ENCODE measurements at regions not wholly inside any gene's neighbourhood (a gene's known extent, or its start where the extent isn't known, plus 50 kb on each side); places are given as distances from the start of the nearest gene placed in this dataset.
A peak's percentile ranks its signal among the peaks of the same experiment; 100 is the strongest.
"Not testable (repeated sequence)": the region's sequence is repeated elsewhere in the genome, so short reads cannot be mapped to it uniquely, and the experiment has no call there.

GRCh38 chr15:31433091-31433490, 106.5 kb downstream of the KLF13 start:
- DNase-seq (ENCODE audit: extremely low read depth in 1 of 2, low read depth in 1 of 2) = no peak

DNA sequence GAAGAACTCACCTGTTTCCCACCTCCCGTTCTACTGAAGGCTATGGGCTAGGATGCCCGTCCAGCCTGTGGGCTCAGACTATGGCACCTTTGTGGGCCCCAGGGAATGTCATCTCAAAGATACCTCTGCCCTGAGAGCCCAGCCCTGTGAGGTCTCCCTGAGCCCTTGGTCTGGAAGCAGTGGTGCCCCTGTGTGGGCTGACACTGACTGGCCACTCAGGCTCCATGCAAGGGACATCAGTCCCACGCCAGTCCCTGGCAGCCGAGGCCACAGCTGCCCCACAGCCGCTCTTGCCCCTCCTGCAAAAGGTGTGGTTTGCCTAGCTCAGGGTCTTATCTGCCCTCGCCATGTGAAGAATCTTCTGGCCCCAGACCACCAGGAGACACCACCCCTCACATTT, 106.9 kb downstream of the KLF13 start:
- no peak for DNase-seq (ENCODE audit: extremely low read depth in 1 of 2, low read depth in 1 of 2)

GRCh38 chr15:31434275-31434587, 107.6 kb downstream of the KLF13 start:
- DNase-seq (ENCODE audit: extremely low read depth in 1 of 2, low read depth in 1 of 2) = no peak

DNA sequence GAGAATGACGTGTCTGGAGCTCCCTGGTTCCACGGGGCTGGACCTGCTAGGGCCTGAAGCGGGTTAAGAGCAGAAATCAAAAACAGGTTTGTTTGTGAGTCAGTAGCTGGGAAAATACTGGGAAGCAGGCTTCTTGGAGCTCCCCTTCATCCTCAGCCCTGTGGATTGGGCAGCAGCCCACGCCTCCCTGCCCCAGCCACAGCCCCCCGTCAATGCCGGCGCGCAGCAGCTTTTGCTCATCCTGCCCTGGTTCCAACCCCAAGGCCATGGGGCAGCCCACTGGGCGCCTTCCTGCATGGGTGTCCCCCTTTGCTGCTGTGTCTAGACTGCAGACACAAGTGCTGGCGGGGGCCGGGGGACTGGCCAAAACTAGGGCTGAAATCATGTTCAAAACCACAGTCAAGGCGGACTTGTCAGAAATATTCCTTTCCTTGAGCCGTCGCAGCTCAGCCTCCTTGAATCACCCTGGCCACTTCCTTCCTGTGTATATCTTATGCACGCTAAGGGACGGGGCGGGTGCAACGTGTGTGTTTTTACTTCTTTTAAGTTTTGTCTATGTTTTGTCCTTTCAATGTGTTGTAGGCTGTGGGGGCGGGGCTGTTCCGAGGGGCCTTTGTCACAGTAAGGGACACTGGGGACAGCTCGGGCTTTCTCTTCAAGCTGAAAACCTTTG, 108.1 kb downstream of the KLF13 start:
- DNase-seq (ENCODE audit: extremely low read depth in 1 of 2, low read depth in 1 of 2) = peak; percentile 76 to 87

- peak; percentile 72 to 91 for DNase-seq (ENCODE audit: extremely low read depth in 1 of 2, low read depth in 1 of 2)
These were observed 108.8 kb downstream of the KLF13 start for GRCh38 chr15:31435261-31435911.

- peak in 1 of 2 donors; percentile 56 for DNase-seq (ENCODE audit: extremely low read depth in 1 of 2, low read depth in 1 of 2)
These were observed 109.4 kb downstream of the KLF13 start for GRCh38 chr15:31435912-31436628.

DNA sequence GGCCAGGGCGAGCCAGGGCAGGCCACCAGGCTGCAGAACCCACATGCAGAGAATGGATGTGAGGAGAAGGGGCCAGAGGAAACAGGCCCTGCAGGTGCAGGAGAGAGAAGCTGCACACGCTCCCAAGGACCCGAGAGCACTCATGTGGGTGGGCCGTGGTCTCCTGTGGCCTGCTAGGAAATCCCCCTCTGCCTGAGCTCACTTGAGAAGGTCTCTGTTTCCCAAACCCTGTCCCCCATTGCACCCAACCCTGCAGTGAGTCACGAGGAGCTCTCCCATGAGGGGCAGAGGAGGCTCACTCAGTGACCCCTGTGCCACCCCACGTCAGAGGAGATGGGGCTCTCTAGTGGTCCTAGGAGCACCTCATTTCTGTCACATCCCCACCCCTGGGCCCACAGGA, 111.1 kb downstream of the KLF13 start:
- peak in 1 of 2 donors; percentile 91 for DNase-seq (ENCODE audit: extremely low read depth in 1 of 2, low read depth in 1 of 2)

- DNase-seq (ENCODE audit: extremely low read depth in 1 of 2, low read depth in 1 of 2) = no peak
These were observed 112.1 kb downstream of the KLF13 start for GRCh38 chr15:31438601-31439265.

DNA sequence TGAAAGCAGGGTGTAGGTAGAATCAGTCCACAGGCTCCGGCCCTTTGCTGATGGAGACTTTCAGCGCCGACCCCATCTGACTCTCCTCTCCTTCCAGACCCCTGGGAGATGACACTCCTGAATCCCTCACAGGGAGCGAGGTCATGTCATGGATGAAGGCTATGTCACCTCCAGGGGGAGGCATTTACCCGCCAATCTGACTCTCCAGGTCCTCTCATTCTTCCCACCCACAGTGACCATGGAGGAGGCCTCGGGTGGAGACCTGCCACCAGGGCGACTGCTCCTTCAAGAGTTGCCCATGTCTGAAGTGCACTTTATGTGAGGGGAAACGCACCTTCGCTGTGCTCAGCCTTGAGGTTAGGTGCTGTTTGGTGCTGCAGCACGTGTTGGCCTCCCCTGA, 112.7 kb downstream of the KLF13 start:
- DNase-seq (ENCODE audit: extremely low read depth in 1 of 2, low read depth in 1 of 2) = peak in 1 of 2 donors; percentile 43

DNA sequence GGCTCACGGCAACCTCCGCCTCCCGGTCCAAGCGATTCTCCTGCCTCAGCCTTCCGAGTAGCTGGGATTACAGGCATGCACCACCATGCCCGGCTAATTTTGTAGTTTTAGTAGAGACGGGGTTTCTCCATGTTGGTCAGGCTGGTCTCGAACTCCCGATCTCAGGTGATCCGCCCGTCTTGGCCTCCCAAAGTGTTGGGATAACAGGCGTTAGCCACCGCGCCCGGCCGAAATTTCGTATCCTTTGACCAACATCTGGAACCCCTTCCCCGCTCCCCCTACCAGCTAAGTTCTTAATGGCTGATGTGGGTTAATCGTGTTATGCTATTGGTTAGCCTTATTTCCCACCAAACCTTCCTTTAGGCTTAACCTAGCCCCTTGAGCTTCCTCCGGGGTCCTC, 113.6 kb downstream of the KLF13 start:
- not testable (repeated sequence) for DNase-seq (ENCODE audit: extremely low read depth in 1 of 2, low read depth in 1 of 2)

- DNase-seq (ENCODE audit: extremely low read depth in 1 of 2, low read depth in 1 of 2) = no peak
These were observed 114.2 kb downstream of the KLF13 start for GRCh38 chr15:31440754-31441311.

DNA sequence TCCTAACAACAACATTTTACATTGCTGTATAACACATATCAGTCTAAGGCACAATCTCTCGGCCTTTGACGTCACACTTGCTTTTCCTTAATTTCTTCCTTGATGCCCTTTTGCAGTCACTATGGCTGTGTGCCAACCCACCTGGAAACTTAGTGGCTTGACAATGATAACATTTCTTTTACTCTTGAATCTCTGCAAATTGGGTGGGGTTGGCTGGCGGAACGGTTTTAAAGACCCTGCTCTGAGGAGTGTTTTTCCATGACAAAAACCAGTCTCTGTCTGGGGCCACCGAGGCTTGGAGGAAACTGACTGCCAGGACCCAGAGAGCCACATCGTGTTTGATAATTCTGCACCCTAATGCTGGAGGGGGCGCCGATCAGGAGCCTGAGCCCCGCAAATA, 115.6 kb downstream of the KLF13 start:
- no peak for DNase-seq (ENCODE audit: extremely low read depth in 1 of 2, low read depth in 1 of 2)

DNA sequence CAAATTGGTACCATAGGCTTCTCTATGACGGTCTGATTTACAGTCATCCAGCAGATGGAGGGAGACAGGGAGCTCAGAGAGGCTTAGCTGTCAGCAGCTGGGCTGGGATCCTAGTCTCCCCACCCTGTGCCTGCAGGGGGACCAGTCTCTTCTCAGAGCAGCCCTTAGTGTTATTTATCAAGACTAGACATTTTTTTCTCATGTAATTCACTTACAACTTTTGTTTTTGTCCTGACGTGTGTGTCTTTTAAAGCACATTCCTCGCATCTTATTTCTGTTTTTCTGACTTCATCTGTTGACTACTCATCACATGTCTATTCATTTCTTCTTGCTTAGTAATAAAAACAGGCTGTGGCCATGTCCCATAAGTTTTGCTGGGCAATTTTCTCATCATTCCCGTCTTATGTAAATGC, 116.1 kb downstream of the KLF13 start:
- DNase-seq (ENCODE audit: extremely low read depth in 1 of 2, low read depth in 1 of 2) = no peak

GRCh38 chr15:31444844-31445243, 118.2 kb downstream of the KLF13 start:
- DNase-seq (ENCODE audit: extremely low read depth in 1 of 2, low read depth in 1 of 2) = no peak

GRCh38 chr15:31446546-31446945, 119.9 kb downstream of the KLF13 start:
- no peak for DNase-seq (ENCODE audit: extremely low read depth in 1 of 2, low read depth in 1 of 2)

GRCh38 chr15:31447931-31448634, 121.4 kb downstream of the KLF13 start:
- DNase-seq (ENCODE audit: extremely low read depth in 1 of 2, low read depth in 1 of 2) = no peak

- no peak for DNase-seq (ENCODE audit: extremely low read depth in 1 of 2, low read depth in 1 of 2)
These were observed 122.0 kb downstream of the KLF13 start for GRCh38 chr15:31448635-31448979.

DNA sequence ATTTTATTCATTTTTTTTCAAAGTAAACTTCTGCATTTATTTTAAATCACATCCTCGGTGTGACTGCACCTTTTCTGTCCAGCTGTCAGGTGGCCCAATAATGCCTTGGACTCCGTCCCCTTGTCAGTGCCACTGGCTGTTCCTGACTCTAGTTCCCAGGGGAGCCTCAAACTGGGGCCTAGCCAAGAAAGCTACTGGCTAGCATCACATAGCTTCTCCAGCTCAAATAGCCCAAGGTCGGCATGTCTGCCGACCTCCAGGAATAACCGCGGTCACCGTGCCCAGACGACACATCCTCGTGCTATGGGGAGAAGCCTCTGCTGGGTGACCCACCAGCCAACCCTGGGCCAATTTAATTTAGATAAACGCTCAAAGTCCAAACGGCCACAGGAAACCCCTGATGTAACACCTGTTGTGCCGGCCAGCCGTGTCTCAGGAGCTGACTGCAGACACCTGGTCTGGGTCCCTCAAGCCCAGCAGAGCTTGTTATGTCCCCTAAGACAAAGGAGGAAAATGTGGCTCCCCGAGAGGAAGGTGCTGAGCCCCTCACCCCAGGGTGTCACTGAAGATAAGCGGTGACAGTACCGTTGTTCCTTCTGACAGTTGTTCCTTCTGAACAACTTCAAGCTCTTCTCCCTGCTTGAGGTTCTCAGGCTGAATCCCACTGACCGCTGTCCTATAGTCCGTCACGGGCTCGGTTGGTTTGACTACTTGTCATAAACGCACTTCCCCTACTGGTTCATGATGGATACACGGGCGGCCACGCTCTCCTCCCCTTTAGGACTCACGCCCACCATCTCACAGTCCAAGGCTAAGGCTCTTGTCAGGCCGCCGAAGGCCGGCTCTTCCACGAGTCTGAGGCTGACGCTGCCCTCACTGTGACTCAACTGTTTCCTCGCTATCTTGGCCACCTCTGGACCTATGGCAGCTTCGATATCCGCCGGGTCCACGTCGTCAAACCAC, 126.2 kb downstream of the KLF13 start:
- DNase-seq (ENCODE audit: extremely low read depth in 1 of 2, low read depth in 1 of 2) = no peak

DNA sequence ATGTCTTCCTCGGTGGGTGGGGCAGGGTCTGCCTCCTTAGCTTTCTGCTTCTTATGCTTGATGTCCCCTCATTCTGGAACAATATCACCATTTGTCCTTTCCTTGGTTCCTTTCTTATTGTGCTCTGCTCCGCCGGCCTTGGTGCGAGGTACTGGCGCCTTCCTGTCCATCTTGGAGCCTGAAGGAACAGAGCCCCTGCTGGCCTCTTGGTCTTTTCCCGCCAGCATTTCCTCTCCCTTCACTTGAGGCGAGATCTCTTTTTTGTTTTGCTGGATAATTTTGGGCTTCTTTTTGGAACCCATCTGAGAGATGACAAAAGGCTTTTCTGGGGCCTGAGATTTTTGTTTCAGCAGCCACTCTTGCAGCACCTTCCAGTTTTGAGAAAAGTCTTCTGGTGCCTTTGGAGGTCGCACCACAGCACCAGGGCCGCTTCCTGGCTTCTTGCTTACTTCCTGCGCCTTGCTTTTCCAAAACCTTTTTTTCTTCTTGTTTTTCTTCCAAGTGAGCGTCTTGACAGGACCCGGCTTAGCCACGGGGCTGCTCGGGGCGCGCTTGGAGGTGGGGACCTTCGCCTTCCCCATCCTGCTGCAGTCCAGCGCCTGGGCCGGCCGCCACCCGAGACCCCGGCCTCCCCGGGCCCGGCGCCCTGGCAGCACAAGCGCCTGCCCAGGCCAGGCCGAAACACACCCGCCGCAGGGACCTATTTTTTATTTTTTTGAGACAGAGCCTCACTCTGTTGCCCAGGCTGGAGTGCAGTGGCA, 127.1 kb downstream of the KLF13 start:
- DNase-seq (ENCODE audit: extremely low read depth in 1 of 2, low read depth in 1 of 2) = no peak
